D721Med (cell line): ENCODE measurements at regions not wholly inside any gene's neighbourhood (a gene's known extent, or its start where the extent isn't known, plus 50 kb on each side); places are given as distances from the start of the nearest gene placed in this dataset.

Experiments used
- DNase-seq: peaks from one replicate; pipeline ENCODE4 v3.0.0; 2011; ENCODE audit warnings: low spot score; ENCODE audit not compliant: insufficient read length
- FAIRE-seq: peaks from 2 replicates; lab custom pipeline; 2011; peaks lifted over from hg19 to GRCh38; lab: Jason Lieb, UNC
- CTCF ChIP-seq: IDR thresholded peaks from 2 replicates; pipeline ENCODE4 v1.5.1; 2012; ENCODE audit warnings: mild to moderate bottlenecking, control low read depth; ENCODE audit not compliant: insufficient read depth; ENCODE audit errors: missing control alignments

GRCh38 chr5:123800640-123801039, 288.7 kb downstream of the CSNK1G3 start:
- TF ChIP-seq CTCF: no peak
- DNase-seq: no peak
- FAIRE-seq: no peak

- no peak for FAIRE-seq
- TF ChIP-seq CTCF: no peak
- DNase-seq: no peak
These were observed 283.7 kb downstream of the CSNK1G3 start for GRCh38 chr5:123795688-123796087.

GRCh38 chr5:123790226-123790625, 278.2 kb downstream of the CSNK1G3 start:
- DNase-seq: no peak
- TF ChIP-seq CTCF: no peak
- no peak for FAIRE-seq

- no peak for DNase-seq
- FAIRE-seq: no peak
- no peak for TF ChIP-seq CTCF
These were observed 275.7 kb downstream of the CSNK1G3 start for GRCh38 chr5:123787635-123788034.

GRCh38 chr5:123787136-123787535, 275.2 kb downstream of the CSNK1G3 start:
- DNase-seq (no peak), FAIRE-seq (no peak)
- no peak for TF ChIP-seq CTCF

GRCh38 chr5:123786411-123786810, 274.4 kb downstream of the CSNK1G3 start:
- TF ChIP-seq CTCF: no peak
- FAIRE-seq (no peak), DNase-seq (no peak)

DNA sequence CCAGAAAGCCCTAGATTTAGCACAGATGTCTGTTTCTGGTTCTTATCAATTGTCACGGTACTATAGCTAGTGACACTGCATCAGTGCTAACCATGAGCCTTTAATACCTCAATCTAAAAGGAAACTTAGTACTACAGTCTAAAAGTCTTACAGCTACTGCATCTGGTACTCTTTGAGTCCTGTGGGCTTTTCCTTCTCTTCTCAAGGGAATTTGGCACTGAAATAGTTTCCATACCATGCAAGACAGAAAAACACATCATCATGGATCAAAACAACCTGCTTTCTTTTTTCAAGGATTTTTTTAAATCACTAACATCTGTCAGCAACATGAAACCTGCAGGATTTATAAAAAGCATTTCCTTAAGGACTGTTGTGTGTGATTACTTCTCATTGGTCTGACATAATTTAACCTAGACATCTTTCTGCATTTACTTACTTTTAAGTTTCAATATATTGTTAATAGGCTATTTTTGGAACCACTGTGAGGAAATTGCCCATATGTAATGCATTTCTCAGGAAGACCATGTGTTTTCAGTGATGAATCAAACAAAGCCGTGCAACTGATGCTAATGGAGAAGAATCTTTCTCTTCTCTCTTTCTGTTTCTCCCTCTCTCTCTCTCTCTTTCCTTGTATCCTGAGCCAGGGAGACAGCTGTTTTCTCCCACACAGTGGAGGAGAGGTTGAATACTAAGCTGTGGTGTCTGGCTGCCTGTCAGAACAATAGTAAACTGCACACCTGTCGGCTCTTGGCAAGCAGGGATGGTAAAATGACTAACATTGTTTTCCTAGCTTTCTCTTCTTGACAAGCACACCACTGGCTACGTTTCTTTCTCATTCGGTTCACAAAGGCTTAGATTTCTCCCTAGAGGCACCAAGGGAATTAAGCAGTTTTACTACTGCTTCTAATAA, 273.4 kb downstream of the CSNK1G3 start:
- no peak for TF ChIP-seq CTCF

More for the DNA sequence above, 273.4 kb downstream of the CSNK1G3 start:
- DNase-seq: no peak
- no peak for FAIRE-seq
